ENCODE measurements at regions not wholly inside any gene's neighbourhood (a gene's known extent, or its start where the extent isn't known, plus 50 kb on each side); places are given as distances from the start of the nearest gene placed in this dataset.

DNA sequence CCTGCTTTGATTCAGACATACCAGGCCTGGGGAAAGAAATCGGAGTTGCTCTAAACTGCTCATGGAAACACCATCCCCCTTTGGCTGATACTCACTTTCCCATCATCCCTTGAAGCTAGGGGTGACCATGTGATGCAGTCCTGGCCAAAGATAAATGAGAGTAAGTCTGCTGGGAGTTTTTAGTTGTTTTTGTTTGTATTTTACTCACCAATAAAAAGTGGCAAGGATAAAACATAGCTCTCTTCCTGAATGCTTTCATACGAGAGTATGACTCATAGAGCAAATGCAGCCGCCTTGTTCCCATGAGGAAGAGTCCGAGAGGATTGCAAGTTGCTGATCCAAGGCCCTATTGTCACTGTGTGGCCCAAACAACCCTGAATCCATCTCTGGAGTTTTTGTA lies 126.4 kb upstream of the TMEM132C start:
- no peak for DNase-seq (ENCODE audit: low read depth)

GRCh38 chr12:128150961-128151360 lies 116.0 kb upstream of the TMEM132C start:
- DNase-seq (ENCODE audit: low read depth), result no peak

DNA sequence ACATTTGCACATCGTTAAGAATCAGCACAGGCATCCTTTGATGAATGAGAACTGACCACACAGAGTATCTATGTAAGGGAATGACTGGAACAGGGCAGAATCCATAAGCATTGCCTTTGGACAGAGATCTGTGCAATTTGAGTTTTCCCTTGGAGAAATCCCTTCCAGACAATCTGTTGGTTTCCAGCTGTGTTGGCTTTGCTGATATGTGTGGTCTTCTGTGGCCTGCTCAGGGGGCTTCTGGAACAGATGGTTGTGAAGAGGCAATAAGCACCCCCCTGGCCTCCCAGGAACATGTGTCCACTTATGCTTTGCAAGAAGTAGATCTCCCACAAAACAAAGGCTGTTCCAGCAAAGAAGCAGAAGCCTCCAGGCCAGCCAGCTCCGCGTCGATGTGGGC lies 111.4 kb upstream of the TMEM132C start:
- DNase-seq (ENCODE audit: low read depth), result no peak

- no peak for DNase-seq (ENCODE audit: low read depth)
Measured at GRCh38 chr12:128163086-128163485, 103.9 kb upstream of the TMEM132C start.

DNA sequence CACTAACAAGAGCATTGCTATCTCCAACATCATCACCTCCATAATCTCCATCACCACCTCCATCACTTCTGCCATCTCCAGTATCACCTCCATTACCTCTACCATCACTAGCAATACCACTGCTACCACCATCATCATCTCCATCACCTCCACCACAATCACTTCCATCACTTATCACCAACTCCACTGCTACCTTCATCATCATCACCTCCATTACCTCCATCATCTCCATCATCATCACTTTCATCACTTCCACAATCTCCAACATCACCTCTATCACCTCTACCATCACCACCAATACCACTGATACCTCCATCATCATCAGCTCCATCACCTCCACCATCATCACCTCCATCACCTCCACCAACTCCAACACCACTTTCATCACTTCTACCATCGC lies 102.4 kb upstream of the TMEM132C start:
- no peak for DNase-seq (ENCODE audit: low read depth)

DNA sequence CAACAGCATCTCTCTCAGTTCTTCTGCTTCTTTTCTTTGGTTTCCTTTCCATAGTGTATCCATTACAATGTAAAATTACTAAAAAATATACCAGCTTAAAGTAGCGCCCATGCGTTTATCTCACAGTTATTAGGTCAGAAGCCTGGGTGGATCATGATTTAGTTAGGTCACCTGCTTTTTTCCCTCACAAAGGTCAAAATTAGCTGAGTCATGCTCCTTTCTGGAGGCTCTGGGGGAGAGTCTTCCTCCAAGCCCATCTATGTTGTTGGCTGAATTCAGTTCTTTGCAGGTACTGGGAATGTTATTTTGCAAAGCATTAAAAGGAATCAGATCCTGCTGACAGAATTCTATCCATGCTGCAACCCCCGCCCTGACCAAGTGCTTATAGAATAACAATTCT lies 101.6 kb upstream of the TMEM132C start:
- no peak for DNase-seq (ENCODE audit: low read depth)

- DNase-seq (ENCODE audit: low read depth), result no peak
Measured at GRCh38 chr12:128168273-128168672, 98.7 kb upstream of the TMEM132C start.

DNA sequence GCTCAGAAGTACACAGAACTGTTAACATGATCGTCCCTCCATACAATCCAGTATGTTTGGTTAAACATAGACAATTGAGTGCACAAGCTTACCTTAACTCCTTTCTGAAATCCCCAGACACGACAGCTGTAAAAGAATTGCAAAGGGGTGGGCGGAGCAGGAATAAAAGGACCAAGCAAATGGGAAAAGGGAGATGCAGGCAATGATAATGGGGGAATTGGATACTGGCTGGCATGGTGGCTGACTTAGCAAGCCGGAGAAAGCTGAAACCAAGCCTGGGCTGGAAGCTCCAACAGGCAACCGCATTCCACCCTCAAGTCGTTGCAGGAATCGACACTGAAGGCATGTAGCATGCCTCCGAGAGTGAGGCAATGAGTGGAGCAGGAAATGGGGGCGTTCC lies 96.8 kb upstream of the TMEM132C start:
- no peak for DNase-seq (ENCODE audit: low read depth)

- DNase-seq (ENCODE audit: low read depth), result no peak
Measured at GRCh38 chr12:128178565-128178964, 88.4 kb upstream of the TMEM132C start.

- no peak for DNase-seq (ENCODE audit: low read depth)
Measured at GRCh38 chr12:128178966-128179365, 88.0 kb upstream of the TMEM132C start.

DNA sequence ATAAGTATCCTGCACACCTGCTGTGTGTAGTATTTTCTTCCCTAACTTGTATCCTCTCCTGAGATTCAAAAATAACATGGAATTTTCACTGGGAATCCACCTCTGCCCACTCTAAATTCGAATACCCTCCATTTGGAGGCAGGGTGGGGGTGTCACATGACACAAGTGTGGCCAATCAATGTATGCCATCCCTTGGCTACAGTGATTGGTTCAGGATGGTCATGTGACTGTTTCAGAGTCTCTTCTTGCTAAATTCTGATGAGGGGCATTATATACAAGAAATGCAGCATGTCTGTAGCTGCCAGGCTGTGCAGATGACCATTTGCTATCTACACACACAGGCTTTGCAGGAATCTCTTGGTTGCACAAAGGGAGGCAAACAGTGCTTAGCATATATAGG lies 86.8 kb upstream of the TMEM132C start:
- no peak for DNase-seq (ENCODE audit: low read depth)

DNA sequence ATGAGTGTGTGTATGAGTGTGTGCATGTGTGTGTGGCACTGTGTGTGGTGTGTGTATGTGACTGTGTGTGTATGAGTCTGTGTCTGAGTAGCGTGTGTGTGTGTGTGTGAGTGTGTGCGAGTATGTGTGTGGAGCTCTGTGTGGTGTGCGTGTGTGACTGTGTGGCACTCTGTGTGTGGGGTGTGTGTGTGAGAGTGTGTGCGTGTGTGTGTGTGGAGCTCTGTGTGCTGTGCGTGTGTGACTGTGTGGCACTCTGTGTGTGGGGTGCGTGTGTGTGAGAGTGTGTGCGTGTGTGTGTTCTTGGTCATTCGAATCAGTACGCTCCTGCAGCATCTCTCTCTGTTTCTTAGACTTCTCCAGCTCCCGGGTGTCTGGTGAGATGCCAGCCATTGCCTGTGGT lies 76.9 kb upstream of the TMEM132C start:
- no peak for DNase-seq (ENCODE audit: low read depth)

GRCh38 chr12:128190614-128191013 lies 76.4 kb upstream of the TMEM132C start:
- DNase-seq (ENCODE audit: low read depth), result no peak

DNA sequence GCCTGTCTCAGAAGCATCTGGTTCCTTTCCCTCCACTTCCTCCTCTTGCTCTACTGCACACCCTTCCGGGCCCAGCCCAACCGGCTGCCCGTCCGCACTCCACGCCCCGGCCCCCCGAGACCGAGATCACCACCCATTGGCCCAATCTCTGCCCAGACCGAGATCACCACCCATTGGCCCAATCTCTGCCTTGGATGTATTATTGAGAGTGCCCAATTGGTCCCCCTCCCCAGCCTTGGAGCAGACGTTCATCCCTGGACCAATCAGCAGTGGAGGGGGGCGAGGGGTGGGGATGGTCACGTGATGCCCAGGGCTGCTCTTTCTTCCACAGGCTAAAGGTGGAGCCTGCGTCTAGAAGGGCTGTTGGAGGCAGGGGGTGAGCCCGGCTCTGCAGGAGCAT lies 75.6 kb upstream of the TMEM132C start:
- no peak for DNase-seq (ENCODE audit: low read depth)

GRCh38 chr12:128204711-128205110 lies 62.3 kb upstream of the TMEM132C start:
- no peak for DNase-seq (ENCODE audit: low read depth)

- no peak for DNase-seq (ENCODE audit: low read depth)
Measured at GRCh38 chr12:128205145-128205544, 61.8 kb upstream of the TMEM132C start.

GRCh38 chr12:128205758-128206157 lies 61.2 kb upstream of the TMEM132C start:
- DNase-seq (ENCODE audit: low read depth), result no peak

Data from activated T-cell treated with anti-CD3 and anti-CD28 coated beads for 1 hour (primary cell).